Endodermal cell (in vitro differentiated cells): ENCODE measurements at regions not wholly inside any gene's neighbourhood (a gene's known extent, or its start where the extent isn't known, plus 50 kb on each side); places are given as distances from the start of the nearest gene placed in this dataset.
A peak's percentile ranks its signal among the peaks of the same experiment; 100 is the strongest.
"Not testable (repeated sequence)": the region's sequence is repeated elsewhere in the genome, so short reads cannot be mapped to it uniquely, and the experiment has no call there.

Source experiments
- DNase-seq: peaks from one replicate; pipeline ENCODE4 v3.0.0-alpha.2; 2017
- H3K27ac ChIP-seq: 2 replicates; pipeline ENCODE4 v1.5.1; 2013; ENCODE audit warnings: mild to moderate bottlenecking, low read depth, low read length, moderate library complexity
- H3K27me3 ChIP-seq: 2 replicates; pipeline ENCODE4 v1.6.1; 2013; ENCODE audit warnings: mild to moderate bottlenecking, low read length, moderate library complexity; ENCODE audit not compliant: insufficient read depth, control insufficient read depth, poor library complexity, severe bottlenecking
- H3K36me3 ChIP-seq: 2 replicates; pipeline ENCODE4 v1.7.0; 2013; ENCODE audit warnings: mild to moderate bottlenecking, low read length, moderate library complexity; ENCODE audit not compliant: control insufficient read depth, insufficient read depth
- H3K4me1 ChIP-seq: one replicate; pipeline ENCODE4 v1.7.0; 2013; ENCODE audit warnings: low read length; ENCODE audit not compliant: control insufficient read depth, insufficient read depth
- H3K4me3 ChIP-seq: 2 replicates; pipeline ENCODE4 v1.5.1; 2013; ENCODE audit warnings: mild to moderate bottlenecking, low read length, moderate library complexity
- H3K9ac ChIP-seq: 2 replicates; pipeline ENCODE4 v1.6.1; 2013; ENCODE audit warnings: mild to moderate bottlenecking, low read length, moderate library complexity; ENCODE audit not compliant: poor library complexity, severe bottlenecking; ENCODE audit errors: extremely low read depth
- H3K9me3 ChIP-seq: 2 replicates; pipeline ENCODE4 v1.6.1; 2013; ENCODE audit warnings: mild to moderate bottlenecking, low read length, moderate library complexity; ENCODE audit not compliant: control insufficient read depth
- H3K27ac Mint-ChIP-seq: 2 replicates; pipeline ENCODE4 v1.8.0; 2020; ENCODE audit warnings: mixed read lengths
- H3K27me3 Mint-ChIP-seq: 2 replicates; pipeline ENCODE4 v1.8.0; 2021; ENCODE audit warnings: mild to moderate bottlenecking, mixed read lengths; ENCODE audit not compliant: insufficient read depth
- H3K36me3 Mint-ChIP-seq: 2 replicates; pipeline ENCODE4 v1.8.0; 2020; ENCODE audit warnings: low read depth, mixed read lengths
- H3K4me1 Mint-ChIP-seq: 2 replicates; pipeline ENCODE4 v1.8.0; 2020; ENCODE audit warnings: mixed read lengths
- H3K4me3 Mint-ChIP-seq: 2 replicates; pipeline ENCODE4 v1.8.0; 2020; ENCODE audit warnings: mild to moderate bottlenecking, moderate library complexity, mixed read lengths
- H3K9me3 Mint-ChIP-seq: 2 replicates; pipeline ENCODE4 v1.8.0; 2020; ENCODE audit warnings: mild to moderate bottlenecking, mixed read lengths
- WGBS, 2 experiments: methylation state at CpG; one replicate each; pipeline versions ENCODE4 v1.1.5 to v1.1.7; 2013; ENCODE audit warnings: missing lambda C conversion rate in 2 of 2, mixed read lengths in 1 of 2; ENCODE audit not compliant: insufficient coverage in 1 of 2, insufficient read length in 1 of 2; 5-methylcytosine and 5-hydroxymethylcytosine counted together
- TF ChIP-seq, protein P1 (sequence below): fragments of 200-600 bp; sonication (generic); conservative IDR thresholded peaks from 2 replicates; pipeline ENCODE4 v1.5.0; 2021; ENCODE audit warnings: antibody characterized with exemption, mild to moderate bottlenecking

DNA sequence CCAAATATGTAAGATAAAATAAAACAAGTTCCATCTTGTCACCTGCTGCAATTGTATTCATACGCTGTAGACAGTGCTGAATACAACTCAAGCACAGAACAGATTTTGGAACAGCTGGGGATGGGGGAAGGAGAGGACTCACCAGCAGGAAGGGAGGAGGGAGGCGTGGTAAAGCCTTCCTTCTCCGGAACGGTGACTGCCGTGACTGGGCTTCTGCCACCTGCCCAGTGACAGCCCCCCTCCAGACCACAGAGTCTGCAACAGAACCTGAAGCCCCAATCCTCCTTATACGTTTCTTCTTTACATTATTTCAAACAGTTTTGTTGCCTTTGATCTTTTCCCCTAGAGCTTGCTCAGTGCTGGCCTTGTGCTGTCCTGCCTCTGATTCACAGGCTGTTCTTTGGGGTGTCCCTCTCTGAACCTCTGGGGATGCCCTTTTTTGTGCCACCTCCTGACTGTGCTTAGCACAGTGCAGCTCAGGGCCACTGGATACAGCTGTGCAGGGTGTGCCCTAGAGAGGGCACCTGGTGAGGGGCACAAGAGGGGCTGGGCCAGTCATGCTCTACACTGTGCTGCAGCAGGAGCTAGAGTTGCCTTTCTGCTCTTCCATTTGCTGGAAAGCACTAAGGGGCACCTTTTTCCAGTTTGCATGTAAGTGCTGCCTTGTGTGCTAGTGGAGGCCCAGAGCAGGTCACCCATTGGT lies 213.0 kb downstream of the ZIC5 start:
- Mint-ChIP-seq H3K9me3 (peaks cover 40% of the 10 kb centered on the region), H3K4me3 (no peak overlapping the region), H3K4me1 (peaks cover 8% of the 10 kb centered on the region), H3K27me3 (no peaks in the 10 kb centered on the region), H3K27ac (no peak overlapping the region), H3K36me3 (peaks cover 11% of the 10 kb centered on the region)
- 88 to 91% methylated on average over 2 to 6 of the region's 6 CpGs for WGBS, 2 experiments
- no peak for DNase-seq
- Histone ChIP-seq H3K27me3 (no peaks in the 10 kb centered on the region), H3K36me3 (no peaks in the 10 kb centered on the region), H3K9me3 (peaks cover 26% of the 10 kb centered on the region), H3K9ac (no peak overlapping the region), H3K4me1 (no peaks in the 10 kb centered on the region), H3K4me3 (no peak overlapping the region), H3K27ac (no peak overlapping the region)
- TF ChIP-seq, protein P1, sequence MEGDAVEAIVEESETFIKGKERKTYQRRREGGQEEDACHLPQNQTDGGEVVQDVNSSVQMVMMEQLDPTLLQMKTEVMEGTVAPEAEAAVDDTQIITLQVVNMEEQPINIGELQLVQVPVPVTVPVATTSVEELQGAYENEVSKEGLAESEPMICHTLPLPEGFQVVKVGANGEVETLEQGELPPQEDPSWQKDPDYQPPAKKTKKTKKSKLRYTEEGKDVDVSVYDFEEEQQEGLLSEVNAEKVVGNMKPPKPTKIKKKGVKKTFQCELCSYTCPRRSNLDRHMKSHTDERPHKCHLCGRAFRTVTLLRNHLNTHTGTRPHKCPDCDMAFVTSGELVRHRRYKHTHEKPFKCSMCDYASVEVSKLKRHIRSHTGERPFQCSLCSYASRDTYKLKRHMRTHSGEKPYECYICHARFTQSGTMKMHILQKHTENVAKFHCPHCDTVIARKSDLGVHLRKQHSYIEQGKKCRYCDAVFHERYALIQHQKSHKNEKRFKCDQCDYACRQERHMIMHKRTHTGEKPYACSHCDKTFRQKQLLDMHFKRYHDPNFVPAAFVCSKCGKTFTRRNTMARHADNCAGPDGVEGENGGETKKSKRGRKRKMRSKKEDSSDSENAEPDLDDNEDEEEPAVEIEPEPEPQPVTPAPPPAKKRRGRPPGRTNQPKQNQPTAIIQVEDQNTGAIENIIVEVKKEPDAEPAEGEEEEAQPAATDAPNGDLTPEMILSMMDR = no peak

DNA sequence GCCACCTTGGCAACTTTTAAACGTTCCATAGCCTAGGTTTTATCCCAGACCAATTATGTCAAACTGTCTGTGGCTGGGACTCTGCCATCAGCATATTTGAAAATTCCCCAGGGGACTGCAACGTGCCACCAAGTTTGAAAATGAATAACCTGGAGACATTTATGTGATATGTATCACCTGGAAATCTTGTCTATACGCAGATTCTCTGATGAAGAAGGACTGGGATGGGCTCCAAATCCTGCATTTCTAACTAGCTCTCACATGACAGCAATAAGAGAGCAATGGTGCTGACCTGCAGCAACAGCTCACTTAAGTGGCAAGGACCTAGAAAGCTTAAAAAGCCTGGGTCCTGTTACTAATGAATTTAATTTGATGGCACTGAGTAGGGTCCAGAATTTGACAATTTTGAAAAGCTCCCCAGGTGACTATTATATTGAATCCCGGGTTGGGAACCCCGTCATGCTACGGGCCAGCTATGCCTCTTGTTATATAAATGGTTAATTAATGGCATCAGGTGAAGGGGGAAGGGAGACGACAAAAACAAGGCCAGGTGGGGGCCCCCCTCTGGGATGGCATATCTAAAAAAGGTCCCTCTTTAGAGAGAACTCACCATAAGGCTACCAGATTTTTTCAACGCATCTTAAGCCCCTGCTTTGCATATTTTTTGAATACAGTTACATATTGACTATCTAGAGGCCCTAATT lies 213.7 kb downstream of the ZIC5 start:
- Histone ChIP-seq H3K27ac (no peak overlapping the region), H3K4me1 (no peaks in the 10 kb centered on the region), H3K36me3 (no peaks in the 10 kb centered on the region), H3K9ac (no peak overlapping the region), H3K27me3 (no peaks in the 10 kb centered on the region), H3K9me3 (peaks cover 22% of the 10 kb centered on the region), H3K4me3 (no peak overlapping the region)
- peaks cover 8% of the 10 kb centered on the region for H3K4me1 Mint-ChIP-seq
- H3K9me3 Mint-ChIP-seq = peaks cover 38% of the 10 kb centered on the region
- TF ChIP-seq, protein P1 = no peak
- DNase-seq = no peak
- 85 to 88% methylated on average over 3 to 8 of the region's 8 CpGs for WGBS, 2 experiments
- no peaks in the 10 kb centered on the region for H3K27me3 Mint-ChIP-seq
- H3K4me3 Mint-ChIP-seq = no peak overlapping the region
- H3K27ac Mint-ChIP-seq = no peak overlapping the region
- H3K36me3 Mint-ChIP-seq = peaks cover 11% of the 10 kb centered on the region

DNA sequence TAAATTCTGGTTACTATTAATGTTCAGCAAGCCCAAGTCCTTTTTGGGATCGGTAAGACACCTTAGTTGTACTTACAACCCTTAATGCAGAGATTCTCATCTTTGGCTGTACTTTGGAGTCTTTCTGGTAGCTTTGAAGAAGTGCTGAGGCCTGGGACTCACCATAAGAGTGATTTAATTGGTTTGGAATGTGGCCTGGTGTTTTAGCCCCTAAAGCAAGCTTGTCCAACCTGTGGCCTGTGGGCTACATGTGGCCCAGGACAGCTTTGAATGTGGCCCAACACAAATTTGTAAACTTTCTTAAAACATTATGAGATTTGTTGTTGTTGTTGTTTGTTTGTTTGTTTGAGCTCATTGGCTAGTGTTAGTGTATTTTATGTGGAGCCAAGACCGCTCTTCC lies 215.3 kb downstream of the ZIC5 start:
- Histone ChIP-seq H3K9ac (no peak overlapping the region), H3K4me3 (no peak overlapping the region), H3K36me3 (no peaks in the 10 kb centered on the region), H3K9me3 (peaks cover 14% of the 10 kb centered on the region), H3K4me1 (no peaks in the 10 kb centered on the region), H3K27me3 (no peaks in the 10 kb centered on the region), H3K27ac (no peak overlapping the region)
- Mint-ChIP-seq H3K4me1 (peaks cover 9% of the 10 kb centered on the region), H3K4me3 (no peak overlapping the region), H3K27ac (peak overlapping the region; percentile 9), H3K27me3 (no peaks in the 10 kb centered on the region), H3K36me3 (peaks cover 6% of the 10 kb centered on the region), H3K9me3 (peaks cover 29% of the 10 kb centered on the region)
- no peak for DNase-seq
- TF ChIP-seq, protein P1 = no peak
- WGBS, 2 experiments = 95 to 100% methylated on average over 1 to 2 of the region's 2 CpGs

DNA sequence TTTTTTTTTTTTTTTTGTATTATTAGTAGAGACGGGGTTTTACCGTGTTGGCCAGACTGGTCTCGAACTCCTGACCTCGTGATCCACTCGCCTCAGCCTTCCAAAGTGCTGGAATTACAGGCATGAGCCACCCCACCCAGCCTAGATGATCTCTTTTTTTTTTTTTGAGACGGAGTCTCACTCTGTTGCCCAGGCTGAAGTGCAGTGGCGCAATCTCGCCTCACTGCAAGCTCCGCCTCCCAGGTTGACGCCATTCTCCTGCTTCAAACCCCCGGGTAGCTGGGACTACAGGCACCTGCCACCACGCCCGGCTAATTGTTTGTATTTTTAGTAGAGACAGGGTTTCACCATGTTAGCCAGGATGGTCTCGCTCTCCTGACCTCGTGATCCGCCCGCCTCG lies 216.8 kb downstream of the ZIC5 start:
- WGBS, 2 experiments = 96 to 100% methylated on average over 10 to 18 of the region's 18 CpGs
- H3K4me1 ChIP-seq, H3K27me3 ChIP-seq, H3K4me3 ChIP-seq, H3K27me3 Mint-ChIP-seq, DNase-seq, H3K4me1 Mint-ChIP-seq, H3K27ac ChIP-seq, H3K36me3 ChIP-seq, H3K4me3 Mint-ChIP-seq, H3K9me3 ChIP-seq, H3K9ac ChIP-seq, H3K36me3 Mint-ChIP-seq, H3K27ac Mint-ChIP-seq: not testable (repeated sequence)
- peaks cover 17% of the 10 kb centered on the region for H3K9me3 Mint-ChIP-seq
